DOHH2 (cell line): ENCODE measurements at regions not wholly inside any gene's neighbourhood (a gene's known extent, or its start where the extent isn't known, plus 50 kb on each side); places are given as distances from the start of the nearest gene placed in this dataset.

Experiments
- CTCF ChIP-seq: fragments of 200-600 bp; sonication (generic); IDR thresholded peaks from one replicate; pipeline ENCODE4 v1.5.1; 2014; ENCODE audit warnings: antibody characterized with exemption, mild to moderate bottlenecking, low read depth, low read length; ENCODE audit not compliant: poor library complexity, severe bottlenecking
- EZH2phosphoT487 ChIP-seq: fragments of 200-600 bp; sonication (generic); IDR thresholded peaks from 2 replicates; pipeline ENCODE4 v1.6.1; 2017; ENCODE audit warnings: borderline replicate concordance, mild to moderate bottlenecking, antibody characterized with exemption, low read length, moderate library complexity, mixed read lengths

- TF ChIP-seq CTCF = no peak
- TF ChIP-seq EZH2phosphoT487 = no peak
These were observed 125.3 kb upstream of the NOX3 start for GRCh38 chr6:155580904-155581303.
